ENCODE measurements at regions not wholly inside any gene's neighbourhood (a gene's known extent, or its start where the extent isn't known, plus 50 kb on each side); places are given as distances from the start of the nearest gene placed in this dataset.

GRCh38 chr3:150348500-150348899 lies 59.6 kb upstream of the TSC22D2 start:
- TF ChIP-seq CTCF (IDR thresholded peaks at IDR 0.05; ENCODE audit: poor library complexity): no peak
- TF ChIP-seq EZH2phosphoT487 (IDR thresholded peaks at IDR 0.05; ENCODE audit: low read depth, severe bottlenecking, unreplicated experiment): no peak

All from hepatocyte (in vitro differentiated cells).